GM12872 (cell line): ENCODE measurements at regions not wholly inside any gene's neighbourhood (a gene's known extent, or its start where the extent isn't known, plus 50 kb on each side); places are given as distances from the start of the nearest gene placed in this dataset.

Experiments
- TF ChIP-seq, protein P1 (sequence below): IDR thresholded peaks from 3 replicates; pipeline ENCODE4 v1.5.1; 2011; ENCODE audit warnings: low read depth, mild to moderate bottlenecking, low read length, moderate library complexity; ENCODE audit not compliant: insufficient read depth

DNA sequence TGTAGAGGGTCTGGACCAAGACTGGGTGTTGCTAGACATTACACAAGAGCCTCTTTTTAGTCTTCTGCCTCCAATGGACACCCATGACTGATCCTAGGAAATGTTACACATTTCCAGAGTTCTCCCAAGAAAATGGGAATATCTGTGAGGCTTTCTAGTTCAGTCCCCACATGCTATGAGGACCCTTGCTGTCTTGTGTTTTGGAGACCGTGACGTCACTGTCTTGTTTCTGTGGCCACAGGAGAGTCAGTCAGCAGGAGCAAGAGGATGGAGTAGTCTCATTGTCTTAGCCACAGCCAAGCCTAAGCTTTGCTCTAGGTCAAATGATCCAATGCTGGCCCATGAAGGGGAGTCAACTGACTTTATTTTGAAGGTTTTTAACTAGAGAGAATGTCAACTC is 820.1 kb upstream of the RBFOX1 start:
- TF ChIP-seq, protein P1, sequence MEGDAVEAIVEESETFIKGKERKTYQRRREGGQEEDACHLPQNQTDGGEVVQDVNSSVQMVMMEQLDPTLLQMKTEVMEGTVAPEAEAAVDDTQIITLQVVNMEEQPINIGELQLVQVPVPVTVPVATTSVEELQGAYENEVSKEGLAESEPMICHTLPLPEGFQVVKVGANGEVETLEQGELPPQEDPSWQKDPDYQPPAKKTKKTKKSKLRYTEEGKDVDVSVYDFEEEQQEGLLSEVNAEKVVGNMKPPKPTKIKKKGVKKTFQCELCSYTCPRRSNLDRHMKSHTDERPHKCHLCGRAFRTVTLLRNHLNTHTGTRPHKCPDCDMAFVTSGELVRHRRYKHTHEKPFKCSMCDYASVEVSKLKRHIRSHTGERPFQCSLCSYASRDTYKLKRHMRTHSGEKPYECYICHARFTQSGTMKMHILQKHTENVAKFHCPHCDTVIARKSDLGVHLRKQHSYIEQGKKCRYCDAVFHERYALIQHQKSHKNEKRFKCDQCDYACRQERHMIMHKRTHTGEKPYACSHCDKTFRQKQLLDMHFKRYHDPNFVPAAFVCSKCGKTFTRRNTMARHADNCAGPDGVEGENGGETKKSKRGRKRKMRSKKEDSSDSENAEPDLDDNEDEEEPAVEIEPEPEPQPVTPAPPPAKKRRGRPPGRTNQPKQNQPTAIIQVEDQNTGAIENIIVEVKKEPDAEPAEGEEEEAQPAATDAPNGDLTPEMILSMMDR, result no peak

DNA sequence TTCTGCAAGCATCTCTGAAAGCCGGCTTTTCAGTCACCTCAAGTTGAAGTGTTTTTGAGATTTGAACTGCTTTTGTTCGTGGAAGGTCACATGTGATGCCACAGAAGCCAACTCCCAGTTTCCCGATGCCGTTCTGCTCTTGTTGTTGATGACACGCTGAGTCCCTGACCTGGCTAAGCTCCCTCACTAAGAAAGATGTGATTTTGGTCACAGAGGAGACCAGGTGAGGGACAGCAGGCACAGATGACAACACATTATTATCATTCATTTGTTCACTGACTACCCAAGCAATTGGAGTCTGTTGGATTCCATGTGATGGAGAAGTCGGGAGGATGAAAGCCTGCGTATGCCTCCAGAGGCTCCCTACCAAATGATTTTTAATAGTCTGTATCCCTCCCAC is 822.4 kb upstream of the RBFOX1 start:
- TF ChIP-seq, protein P1, result no peak

DNA sequence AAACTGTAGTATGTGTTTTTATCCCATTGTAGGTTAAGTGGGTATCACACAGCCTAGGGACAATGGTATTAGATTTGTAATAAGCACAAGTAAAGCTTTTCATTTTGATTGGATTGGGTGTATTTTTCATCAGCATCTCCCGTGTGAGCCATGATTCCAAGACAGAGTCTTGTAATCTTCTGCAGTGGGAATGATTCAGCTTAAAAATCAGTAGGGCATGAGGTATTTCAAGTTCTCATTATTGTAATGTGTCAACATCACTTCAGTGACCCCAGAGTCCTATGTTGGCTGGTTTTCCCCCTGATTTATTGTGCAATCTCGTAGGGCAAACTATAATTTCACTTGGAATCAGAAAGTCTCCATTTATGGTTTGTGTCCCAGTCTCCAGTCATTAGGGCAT is 833.2 kb upstream of the RBFOX1 start:
- TF ChIP-seq, protein P1, result no peak

DNA sequence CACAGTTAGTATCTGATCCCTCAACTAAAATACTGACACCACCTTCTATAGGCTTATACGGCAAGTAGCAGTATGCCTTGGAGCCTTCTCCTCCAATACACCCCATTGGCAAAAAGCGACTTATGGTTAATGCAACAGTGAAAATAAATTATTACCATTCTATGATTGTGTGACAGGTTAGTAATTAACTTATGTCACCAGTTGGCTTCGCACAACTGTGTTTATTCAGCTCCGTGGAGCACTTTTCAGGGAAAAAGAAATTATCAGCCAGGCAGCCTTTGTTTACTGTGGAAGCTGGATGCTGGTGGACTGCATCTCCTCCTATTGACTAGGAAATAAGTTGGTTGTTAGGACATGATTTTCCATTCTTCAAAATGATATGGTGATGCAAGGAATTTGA is 833.8 kb upstream of the RBFOX1 start:
- TF ChIP-seq, protein P1, result no peak

DNA sequence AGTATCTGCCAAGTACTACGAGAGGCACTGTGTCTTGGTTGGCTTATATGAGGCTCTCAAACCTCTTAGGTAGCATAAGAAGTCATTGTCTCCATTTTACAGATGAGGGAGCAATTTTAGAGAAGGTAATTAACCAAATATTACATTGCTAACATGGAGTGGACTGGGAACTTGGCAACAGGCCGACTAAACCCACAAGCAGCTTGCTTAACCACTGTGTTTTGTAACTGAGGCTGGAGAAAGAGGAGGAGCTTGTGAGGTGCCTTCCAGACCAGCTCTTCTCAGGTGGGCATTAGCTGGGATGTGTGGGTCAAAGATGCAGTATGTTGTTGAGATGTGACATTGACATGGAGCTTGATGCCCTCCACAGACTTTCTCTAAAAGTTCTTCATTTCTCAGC is 835.6 kb upstream of the RBFOX1 start:
- TF ChIP-seq, protein P1, result no peak

DNA sequence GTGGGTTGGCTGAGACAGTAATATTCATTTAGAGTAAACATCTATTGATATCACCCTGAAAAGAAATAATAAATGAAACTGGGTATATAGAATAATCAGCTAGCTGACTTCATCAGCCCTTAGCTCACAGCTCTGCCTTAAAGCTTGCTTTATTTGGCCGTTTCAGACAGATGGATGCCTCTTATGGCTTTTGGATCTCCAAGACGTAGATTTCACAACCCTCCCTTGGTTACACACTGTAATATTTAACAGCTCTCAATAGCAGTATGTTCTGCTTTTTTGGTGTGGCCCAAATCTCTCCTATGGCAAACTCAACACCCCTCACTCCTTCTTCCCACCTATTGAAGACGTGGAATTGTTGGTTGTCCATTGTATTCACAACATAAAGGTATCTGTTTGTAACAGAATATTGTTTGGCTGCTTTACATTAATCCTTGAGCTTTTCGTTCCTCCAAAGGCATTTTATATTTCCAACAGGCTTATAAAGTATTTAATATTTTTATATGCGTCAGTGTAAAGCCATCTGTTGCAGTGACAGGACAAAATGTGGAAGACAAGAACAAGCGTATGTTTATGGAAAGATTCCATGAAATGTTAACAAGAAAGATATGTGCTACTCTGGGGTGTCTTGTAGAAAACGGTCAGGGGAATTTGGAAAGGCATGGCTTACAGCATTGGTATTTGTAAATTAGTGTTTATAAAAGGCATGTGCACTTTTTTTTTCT is 837.0 kb upstream of the RBFOX1 start:
- TF ChIP-seq, protein P1, result no peak

DNA sequence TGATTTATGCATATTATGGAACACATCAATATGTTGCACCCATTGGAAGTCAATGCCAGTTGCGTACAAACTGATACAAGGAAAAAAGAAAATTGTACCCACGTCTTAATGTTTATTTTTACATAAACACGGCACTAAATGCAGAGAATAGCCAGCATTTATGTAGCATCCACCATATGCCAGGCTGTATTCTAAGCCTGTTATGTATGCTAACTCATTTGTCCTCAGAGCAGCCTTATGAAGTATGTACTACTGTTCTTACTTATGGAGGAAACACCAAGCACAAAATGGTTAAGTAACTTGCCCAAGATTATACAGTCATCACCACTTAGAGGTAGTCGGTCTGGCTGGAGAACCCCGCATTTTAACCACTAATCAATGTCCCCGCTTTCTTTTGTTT is 837.9 kb upstream of the RBFOX1 start:
- TF ChIP-seq, protein P1, result no peak
